RWPE2 (cell line): ENCODE measurements at regions not wholly inside any gene's neighbourhood (a gene's known extent, or its start where the extent isn't known, plus 50 kb on each side); places are given as distances from the start of the nearest gene placed in this dataset.

Source experiments
- ATAC-seq: fragments of 200-7000 bp; cut with Tn5 transposase; 3 replicates; pipeline ENCODE4 v1.9.1; 2021; ENCODE audit warnings: low read depth
- DNase-seq: peaks from one replicate; pipeline ENCODE4 v3.0.0-alpha.2; 2020; ENCODE audit warnings: low spot score
- H3K27ac ChIP-seq: fragments of 450-650 bp; 2 replicates; pipeline ENCODE4 v1.5.1; 2017; ENCODE audit warnings: mild to moderate bottlenecking; ENCODE audit not compliant: poor library complexity, severe bottlenecking
- H3K27me3 ChIP-seq: fragments of 250-450 bp; sonication (Bioruptor Pico); 2 replicates; pipeline ENCODE4 v1.5.1; 2021; ENCODE audit warnings: mild to moderate bottlenecking, moderate library complexity; ENCODE audit not compliant: insufficient read depth, poor library complexity, severe bottlenecking
- H3K36me3 ChIP-seq: fragments of 250-450 bp; sonication (Bioruptor Pico); 2 replicates; pipeline ENCODE4 v1.5.1; 2020; ENCODE audit warnings: low read depth, mild to moderate bottlenecking, moderate library complexity
- H3K4me1 ChIP-seq: fragments of 250-450 bp; sonication (Bioruptor Pico); 2 replicates; pipeline ENCODE4 v1.5.1; 2021; ENCODE audit warnings: mild to moderate bottlenecking, moderate library complexity; ENCODE audit not compliant: insufficient read depth, poor library complexity, severe bottlenecking
- H3K4me3 ChIP-seq: fragments of 250-450 bp; sonication (Bioruptor Pico); 2 replicates; pipeline ENCODE4 v1.5.1; 2021; ENCODE audit warnings: mild to moderate bottlenecking, moderate library complexity; ENCODE audit not compliant: severe bottlenecking
- H3K9me3 ChIP-seq: fragments of 250-450 bp; sonication (Bioruptor Pico); 2 replicates; pipeline ENCODE4 v1.5.1; 2021; ENCODE audit warnings: mild to moderate bottlenecking, moderate library complexity; ENCODE audit not compliant: severe bottlenecking
- TF ChIP-seq, protein P1 (sequence below): fragments of 450-650 bp; IDR thresholded peaks from one replicate; pipeline ENCODE4 v1.5.1; 2017; ENCODE audit warnings: mild to moderate bottlenecking, moderate library complexity; ENCODE audit not compliant: poor library complexity, severe bottlenecking

GRCh38 chr5:62256161-62257019 is 49.6 kb upstream of the KIF2A start:
- DNase-seq: no peak
- Histone ChIP-seq H3K36me3 (no peaks in the 10 kb centered on the region), H3K9me3 (no peaks in the 10 kb centered on the region), H3K27ac (no peak overlapping the region), H3K4me3 (no peak overlapping the region), H3K4me1 (no peaks in the 10 kb centered on the region), H3K27me3 (no peaks in the 10 kb centered on the region)
- ATAC-seq: no peak; the same call in 1 of the 3 replicates
- TF ChIP-seq, protein P1, sequence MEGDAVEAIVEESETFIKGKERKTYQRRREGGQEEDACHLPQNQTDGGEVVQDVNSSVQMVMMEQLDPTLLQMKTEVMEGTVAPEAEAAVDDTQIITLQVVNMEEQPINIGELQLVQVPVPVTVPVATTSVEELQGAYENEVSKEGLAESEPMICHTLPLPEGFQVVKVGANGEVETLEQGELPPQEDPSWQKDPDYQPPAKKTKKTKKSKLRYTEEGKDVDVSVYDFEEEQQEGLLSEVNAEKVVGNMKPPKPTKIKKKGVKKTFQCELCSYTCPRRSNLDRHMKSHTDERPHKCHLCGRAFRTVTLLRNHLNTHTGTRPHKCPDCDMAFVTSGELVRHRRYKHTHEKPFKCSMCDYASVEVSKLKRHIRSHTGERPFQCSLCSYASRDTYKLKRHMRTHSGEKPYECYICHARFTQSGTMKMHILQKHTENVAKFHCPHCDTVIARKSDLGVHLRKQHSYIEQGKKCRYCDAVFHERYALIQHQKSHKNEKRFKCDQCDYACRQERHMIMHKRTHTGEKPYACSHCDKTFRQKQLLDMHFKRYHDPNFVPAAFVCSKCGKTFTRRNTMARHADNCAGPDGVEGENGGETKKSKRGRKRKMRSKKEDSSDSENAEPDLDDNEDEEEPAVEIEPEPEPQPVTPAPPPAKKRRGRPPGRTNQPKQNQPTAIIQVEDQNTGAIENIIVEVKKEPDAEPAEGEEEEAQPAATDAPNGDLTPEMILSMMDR: no peak
